HG03460 (cell line): ENCODE measurements at regions not wholly inside any gene's neighbourhood (a gene's known extent, or its start where the extent isn't known, plus 50 kb on each side); places are given as distances from the start of the nearest gene placed in this dataset.
A peak's percentile ranks its signal among the peaks of the same experiment; 100 is the strongest.
"Not testable (repeated sequence)": the region's sequence is repeated elsewhere in the genome, so short reads cannot be mapped to it uniquely, and the experiment has no call there.

Experiments
- ATAC-seq: cut with Tn5 transposase; IDR thresholded peaks from one replicate; pipeline ENCODE4 v1.9.1; 2021; ENCODE audit not compliant: unreplicated experiment

GRCh38 chr5:53160895-53161294 is 51.3 kb upstream of the MOCS2 start:
- no peak for ATAC-seq

- no peak for ATAC-seq
Observed at GRCh38 chr5:53161876-53162275, 52.3 kb upstream of the MOCS2 start.

- no peak for ATAC-seq
Observed at GRCh38 chr5:53164478-53165165, 55.1 kb upstream of the MOCS2 start.

DNA sequence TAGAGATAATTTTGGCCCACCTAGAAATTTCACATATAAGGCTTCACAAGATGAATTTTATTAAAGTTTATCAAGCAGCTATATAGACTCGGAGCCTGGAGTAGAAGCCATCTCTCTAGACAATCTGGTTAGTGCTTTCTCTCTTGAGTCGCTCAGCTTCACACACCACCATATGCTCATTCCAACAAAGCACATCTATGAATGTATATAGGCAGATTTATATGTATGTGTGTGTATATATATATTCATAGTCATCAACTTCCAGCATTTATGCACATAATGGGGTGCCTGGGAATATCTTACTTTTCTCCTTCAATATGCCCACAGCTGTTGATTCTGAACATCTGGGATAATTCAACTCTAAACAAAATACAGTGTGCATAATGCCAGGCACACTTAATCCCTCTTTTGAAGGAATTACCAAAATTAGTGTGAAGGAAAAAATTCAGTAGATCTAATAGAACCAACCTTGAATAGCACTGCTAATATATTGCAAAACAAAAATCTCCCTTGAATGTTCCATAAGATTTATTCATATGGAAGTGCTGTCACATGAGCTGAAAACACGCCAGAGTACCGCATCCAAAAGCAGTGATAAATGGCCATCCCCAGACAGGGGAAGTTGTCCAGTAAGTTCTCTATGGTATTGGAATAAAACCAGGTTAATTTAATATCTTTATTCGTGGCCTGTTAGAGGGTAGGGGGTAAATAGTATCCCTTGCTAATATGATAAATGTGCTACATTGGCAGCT is 56.0 kb upstream of the MOCS2 start:
- ATAC-seq: no peak

DNA sequence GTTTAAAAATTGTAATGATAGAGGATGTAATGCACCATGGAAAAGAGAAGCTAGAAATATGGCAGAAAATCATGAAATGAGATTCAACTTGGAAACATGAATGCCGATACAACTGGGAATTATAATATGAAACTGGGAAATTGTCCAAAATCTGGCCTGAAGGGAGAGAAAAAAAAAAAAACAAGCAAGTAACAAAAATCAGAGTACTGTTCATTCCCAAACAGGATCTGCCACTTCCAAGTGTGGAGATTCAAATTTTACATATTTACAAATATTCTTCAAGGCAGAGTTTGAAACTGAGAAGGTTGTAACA is 56.6 kb upstream of the MOCS2 start:
- no peak for ATAC-seq

GRCh38 chr5:53167836-53168235 is 58.3 kb upstream of the MOCS2 start:
- no peak for ATAC-seq

GRCh38 chr5:53169933-53170332 is 60.4 kb upstream of the MOCS2 start:
- ATAC-seq: no peak

DNA sequence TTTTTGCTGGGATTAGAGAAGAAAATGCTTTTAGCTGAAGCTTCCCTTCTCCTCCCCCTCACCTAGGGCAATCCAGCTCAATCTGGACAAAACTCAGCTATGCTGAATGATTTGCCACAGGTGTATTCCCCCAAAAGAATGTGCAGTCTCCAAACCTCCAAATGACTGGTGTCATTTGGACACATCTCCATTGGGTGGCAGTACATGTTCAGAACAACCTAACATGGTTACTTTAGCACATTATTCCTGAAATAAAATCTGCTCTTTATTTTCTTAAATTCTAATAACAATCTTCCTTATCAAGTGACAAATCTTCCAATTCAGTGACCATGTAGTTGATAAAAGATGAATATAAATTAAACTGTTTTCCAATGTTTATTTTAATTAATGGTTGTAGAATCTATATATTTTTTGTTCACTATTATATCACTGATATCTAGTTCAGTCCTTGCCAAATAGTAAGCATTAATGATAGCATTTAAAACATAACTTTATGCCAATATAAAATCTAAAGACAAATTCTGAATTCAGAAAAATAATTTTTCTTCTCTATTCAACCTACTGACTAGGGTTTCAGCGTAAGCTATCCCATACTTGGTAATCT is 61.3 kb upstream of the MOCS2 start:
- ATAC-seq: peak; percentile 50

- not testable (repeated sequence) for ATAC-seq
Observed at GRCh38 chr5:53172073-53172472, 62.5 kb upstream of the MOCS2 start.

DNA sequence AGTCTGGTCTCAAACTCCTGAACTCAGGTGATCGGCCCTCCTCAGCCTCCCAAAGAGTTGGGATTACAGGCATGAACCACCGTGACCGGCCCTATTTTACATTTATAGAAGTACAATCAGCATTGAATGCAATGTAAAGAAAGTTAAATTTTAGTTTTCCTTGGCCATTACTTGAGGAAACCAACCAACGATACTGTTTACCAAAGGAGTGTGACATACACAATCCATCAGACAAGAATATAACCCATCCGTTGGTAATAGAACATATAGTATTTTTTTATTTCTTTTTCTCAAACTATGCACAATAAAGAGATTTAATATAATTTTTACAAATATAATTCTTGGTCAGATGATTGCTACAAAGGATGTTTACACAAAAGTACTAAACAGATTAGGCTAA is 63.1 kb upstream of the MOCS2 start:
- ATAC-seq: no peak

DNA sequence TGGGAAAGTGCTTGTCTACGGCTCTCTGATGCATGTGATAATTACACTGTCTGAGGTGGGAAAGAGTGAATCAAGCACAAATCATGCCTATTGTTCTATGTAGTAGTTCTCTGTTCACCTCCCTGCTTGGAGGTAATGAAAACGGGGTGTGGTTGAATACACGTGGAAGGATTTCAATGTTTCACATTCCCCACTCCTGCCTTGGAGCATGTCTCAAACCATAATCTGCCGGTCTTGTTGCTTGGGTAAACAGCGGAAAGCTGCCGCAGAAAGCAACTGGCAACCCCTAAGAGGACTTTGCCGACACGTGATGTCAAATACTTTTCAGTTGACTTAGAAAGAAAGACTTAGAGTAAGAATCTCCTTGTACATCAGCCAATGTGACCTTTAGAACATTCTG is 63.5 kb upstream of the MOCS2 start:
- ATAC-seq: no peak

DNA sequence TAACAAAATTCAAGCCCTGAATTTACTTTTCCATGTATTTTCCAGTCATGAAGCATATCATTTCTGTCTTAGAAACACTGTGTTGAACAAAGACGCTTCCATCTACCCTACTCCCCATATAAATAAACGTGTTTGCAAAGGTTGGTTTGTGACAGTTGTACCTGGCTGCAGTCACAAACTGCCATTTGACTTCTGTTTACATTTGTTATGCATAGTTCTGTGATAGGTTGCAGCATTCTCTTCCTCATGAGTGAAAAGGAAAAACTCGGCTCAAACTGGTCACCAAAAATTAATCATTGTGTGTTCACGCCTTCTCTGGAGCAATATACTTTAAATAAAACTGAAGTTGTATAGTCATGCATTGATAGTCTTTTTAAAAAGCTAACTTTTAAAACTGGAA is 69.3 kb upstream of the MOCS2 start:
- ATAC-seq: no peak

DNA sequence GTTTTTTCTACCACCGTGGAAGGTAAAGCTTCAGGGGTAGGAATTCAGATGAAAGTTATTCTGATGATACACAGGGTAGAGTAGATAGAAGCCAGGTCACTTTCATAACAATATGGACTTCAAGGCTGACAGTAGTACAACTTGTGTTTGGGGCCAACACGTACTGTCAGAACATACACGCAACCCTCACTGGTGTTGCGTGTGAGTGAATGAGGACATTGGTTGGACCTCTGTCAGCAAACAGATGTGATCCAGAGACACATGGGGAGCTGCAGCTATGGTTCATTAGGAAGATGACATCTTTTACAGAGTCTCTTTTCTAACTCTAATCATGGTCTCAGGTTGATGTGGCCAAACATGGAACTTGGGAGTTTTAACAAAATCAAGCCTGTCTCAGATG is 70.1 kb upstream of the MOCS2 start:
- ATAC-seq: no peak

GRCh38 chr5:53180538-53180937 is 71.0 kb upstream of the MOCS2 start:
- no peak for ATAC-seq

DNA sequence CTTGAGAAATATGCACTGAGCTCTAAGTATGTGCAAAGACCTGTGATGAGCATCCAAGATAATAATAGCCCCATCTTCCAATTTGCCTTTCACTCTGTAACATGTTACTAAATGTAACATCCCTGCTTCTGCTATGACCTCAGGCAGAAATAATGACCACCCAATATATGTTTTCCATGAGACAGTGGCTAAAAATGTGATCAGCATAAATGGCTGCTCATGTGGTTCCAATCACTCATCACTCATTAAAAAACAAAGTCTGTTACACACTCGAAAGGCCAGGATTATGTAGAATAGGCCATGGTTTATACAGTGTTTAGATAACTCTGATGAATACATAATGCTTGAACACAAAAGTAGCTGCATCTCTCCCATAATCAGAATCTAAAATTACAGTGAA is 71.4 kb upstream of the MOCS2 start:
- ATAC-seq: no peak

DNA sequence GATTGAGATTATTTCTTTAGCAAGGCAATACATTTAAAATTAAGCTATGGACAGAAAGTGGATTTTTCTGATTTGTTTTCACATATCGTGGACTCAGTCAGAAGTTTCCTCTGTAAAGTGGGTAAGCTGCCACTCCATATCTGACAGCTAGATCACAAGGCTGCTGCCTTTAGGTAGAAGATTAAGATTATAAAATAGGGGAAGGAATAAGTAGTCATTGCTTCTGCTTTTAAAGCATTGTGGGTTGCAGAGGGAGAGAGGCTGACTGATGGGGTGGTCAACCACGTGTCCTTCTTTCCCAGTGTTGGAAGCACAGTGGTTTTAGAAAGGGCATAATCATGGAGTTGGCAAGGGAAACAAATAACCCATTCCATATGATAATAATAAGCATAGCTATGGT is 74.3 kb upstream of the MOCS2 start:
- ATAC-seq: no peak

- no peak for ATAC-seq
Observed at GRCh38 chr5:53191548-53192165, 82.1 kb upstream of the MOCS2 start.

- no peak for ATAC-seq
Observed at GRCh38 chr5:53194086-53194485, 84.5 kb upstream of the MOCS2 start.

DNA sequence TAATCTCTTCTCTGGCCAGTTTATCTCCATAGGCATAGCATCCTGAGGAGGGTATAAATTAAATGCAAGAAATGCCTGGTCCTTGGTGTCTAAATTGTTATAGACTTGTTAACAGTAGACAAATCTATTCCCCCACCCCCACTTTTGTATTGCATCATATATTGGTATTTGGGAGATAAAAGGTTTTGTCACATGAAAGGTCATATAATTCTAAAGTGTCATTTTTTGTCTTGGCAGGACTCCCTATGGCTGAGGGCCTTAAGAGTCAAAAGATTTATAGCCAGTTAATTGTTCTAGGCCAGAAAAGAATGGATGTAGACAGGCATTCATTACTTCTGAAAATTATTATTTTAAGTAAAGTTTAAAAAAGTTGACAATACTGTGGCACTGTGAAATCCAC is 90.3 kb upstream of the MOCS2 start:
- ATAC-seq: no peak

- ATAC-seq: no peak
Observed at GRCh38 chr5:53200306-53200705, 90.7 kb upstream of the MOCS2 start.

GRCh38 chr5:53201746-53202145 is 92.2 kb upstream of the MOCS2 start:
- no peak for ATAC-seq

DNA sequence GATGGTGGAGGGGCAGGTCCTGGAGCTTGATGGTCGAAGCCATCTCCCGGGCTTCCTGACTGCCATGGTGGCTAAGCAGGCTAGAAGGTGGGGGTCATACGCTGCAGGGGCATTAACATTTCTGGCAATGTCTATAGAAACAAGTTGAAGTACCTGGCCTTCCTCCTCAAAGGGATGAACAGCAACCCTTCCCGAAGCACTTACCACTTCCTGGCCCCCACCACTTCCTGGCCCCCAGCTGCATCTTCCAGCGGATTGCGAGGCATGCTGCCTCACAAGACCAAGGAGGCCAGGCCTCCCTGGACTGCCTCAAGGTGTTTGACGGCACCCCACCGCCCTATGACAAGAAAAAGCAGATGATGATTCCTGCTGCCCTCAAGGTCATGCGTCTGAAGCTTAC is 97.0 kb upstream of the MOCS2 start:
- no peak for ATAC-seq
